K562 (cell line): ENCODE measurements at regions not wholly inside any gene's neighbourhood (a gene's known extent, or its start where the extent isn't known, plus 50 kb on each side); places are given as distances from the start of the nearest gene placed in this dataset.

ENCODE experiments used
- ATAC-seq: fragments of 200-7000 bp; cut with Tn5 transposase; 3 replicates; pipeline ENCODE4 v1.9.1; 2020; ENCODE audit warnings: moderate library complexity
- BruUV-seq: library from RNA; stranded (reverse); fragments of 400-500 nt; replicated peaks from 2 replicates; lab custom pipeline; 2021; lab: Mats Ljungman, UMichigan
- CTCF ChIA-PET: fragments of 300-600 bp; formaldehyde crosslinking; extraction: SDS; loops from one replicate; lab custom pipeline; 2021; ENCODE audit warnings: low intra/inter-chr PET ratio; lab: Yijun Ruan, JAX
- POLR2A ChIA-PET: fragments of 300-600, 350-650 bp; sonication (Branson Sonifier 250); formaldehyde crosslinking; extraction: SDS; loops from one replicate; lab custom pipeline; 2021; ENCODE audit warnings: antibody characterized with exemption, inconsistent platforms; lab: Yijun Ruan, JAX
- DNase-seq, 4 experiments: peaks; one replicate each; pipeline versions ENCODE4 v3.0.0 to v3.0.0-alpha.2; 2011 to 2018; ENCODE audit warnings: low spot score in 3 of 4, mixed read lengths in 3 of 4; ENCODE audit errors: extremely low read depth in 1 of 4
- FAIRE-seq: peaks from 2 replicates; lab custom pipeline; 2011; peaks lifted over from hg19 to GRCh38; lab: Jason Lieb, UNC
- H2AFZ ChIP-seq: 2 replicates; pipeline ENCODE4 v1.6.0; 2011; ENCODE audit warnings: low read depth, low read length, control low read depth, inconsistent platforms
- H3K27ac ChIP-seq: fragments of 200-600 bp; 3 replicates; pipeline ENCODE4 v1.8.0; 2011; ENCODE audit warnings: low read depth, mild to moderate bottlenecking, control low read depth, inconsistent platforms, low read length, moderate library complexity, mixed read lengths; ENCODE audit errors: extremely low read depth
- H3K27me3 ChIP-seq, 2 experiments: fragments of 300-600 bp in 1 of 2; 2 replicates in 1 of 2; 3 replicates in 1 of 2; pipeline versions ENCODE4 v1.6.0 to v1.8.0; 2011; ENCODE audit warnings: inconsistent platforms in 2 of 2, low read length in 2 of 2, mild to moderate bottlenecking in 1 of 2, mixed read lengths in 1 of 2, moderate library complexity in 1 of 2; ENCODE audit not compliant: control insufficient read depth in 2 of 2, insufficient read depth in 2 of 2
- H3K36me3 ChIP-seq: fragments of 300-600 bp; 3 replicates; pipeline ENCODE4 v1.8.0; 2011; ENCODE audit warnings: mild to moderate bottlenecking, low read length, inconsistent platforms; ENCODE audit not compliant: control insufficient read depth, insufficient read depth
- H3K4me1 ChIP-seq, 2 experiments: fragments of 200-600 bp in 1 of 2; replicated peaks in 1 of 2; 2 replicates in 1 of 2; 3 replicates in 1 of 2; pipeline versions ENCODE4 v1.5.1 to v1.8.0; 2011; ENCODE audit warnings: inconsistent platforms in 2 of 2, low read length in 2 of 2, mild to moderate bottlenecking in 1 of 2, mixed read lengths in 1 of 2, moderate library complexity in 1 of 2; ENCODE audit not compliant: control insufficient read depth in 2 of 2, insufficient read depth in 2 of 2
- H3K4me2 ChIP-seq: 2 replicates; pipeline ENCODE4 v1.6.1; 2011; ENCODE audit warnings: low read length, control low read depth, inconsistent platforms, mixed read lengths; ENCODE audit not compliant: insufficient read depth
- H3K4me3 ChIP-seq: fragments of 200-600 bp; sonication (generic), shearing (Covaris generic); 2 replicates; pipeline ENCODE4 v1.5.1; 2016; ENCODE audit warnings: control low read depth, inconsistent platforms
- H3K79me2 ChIP-seq: fragments of 200-600 bp; 3 replicates; pipeline ENCODE4 v1.8.0; 2011; ENCODE audit warnings: low read length, inconsistent platforms; ENCODE audit not compliant: control insufficient read depth, insufficient read depth
- H3K9ac ChIP-seq, 2 experiments: 2 replicates each; pipeline versions ENCODE4 v1.6.0 to v1.6.1; 2011; ENCODE audit warnings: low read depth in 2 of 2, low read length in 2 of 2, control low read depth in 1 of 2, inconsistent platforms in 1 of 2, mild to moderate bottlenecking in 1 of 2, mixed read lengths in 1 of 2; ENCODE audit not compliant: insufficient read depth in 1 of 2
- H3K9me1 ChIP-seq: one replicate; pipeline ENCODE4 v1.6.0; 2011; ENCODE audit warnings: inconsistent platforms, mild to moderate bottlenecking, low read length, moderate library complexity; ENCODE audit not compliant: control insufficient read depth, insufficient read depth
- H3K9me3 ChIP-seq: replicated peaks from 2 replicates; pipeline ENCODE4 v1.5.1; 2011; ENCODE audit warnings: low read depth, low read length, inconsistent platforms; ENCODE audit not compliant: control insufficient read depth, insufficient read depth
- H4K20me1 ChIP-seq: replicated peaks from 2 replicates; pipeline ENCODE4 v1.6.1; 2011; ENCODE audit warnings: low read length, inconsistent platforms, mixed read lengths; ENCODE audit not compliant: control insufficient read depth, insufficient read depth
- BRD4 ChIP-seq: fragments of 200-600 bp; sonication (generic); IDR thresholded peaks from 2 replicates; pipeline ENCODE4 v1.6.1; 2017; ENCODE audit warnings: inconsistent platforms
- ETV1 ChIP-seq: fragments of 450-650 bp; conservative IDR thresholded peaks from 2 replicates; pipeline ENCODE4 v1.6.1; 2016; ENCODE audit warnings: missing genetic modification characterization, control low read depth, low read depth, missing compliant biosample characterization
- NR2C1 ChIP-seq, 2 experiments: fragments of 450-650 bp; IDR thresholded peaks; 2 replicates each; pipeline ENCODE4 v1.6.1; 2017; ENCODE audit warnings: mild to moderate bottlenecking in 2 of 2, antibody characterized with exemption in 1 of 2, inconsistent platforms in 1 of 2, missing compliant biosample characterization in 1 of 2, missing genetic modification characterization in 1 of 2
- SREBF2 ChIP-seq: sonication (generic); formaldehyde crosslinking; IDR thresholded peaks from 2 replicates; pipeline ENCODE4 v1.4.0; 2020; ENCODE audit warnings: mild to moderate bottlenecking, missing genetic modification reagents
- ZNF133 ChIP-seq: fragments of 250-450 bp; sonication (Bioruptor Pico); IDR thresholded peaks from 2 replicates; pipeline ENCODE4 v1.4.0; 2020; ENCODE audit warnings: mild to moderate bottlenecking
- ZNF217 ChIP-seq: sonication (generic); formaldehyde crosslinking; IDR thresholded peaks from 2 replicates; pipeline ENCODE4 v1.8.0; 2022; ENCODE audit warnings: mild to moderate bottlenecking, missing genetic modification reagents
- WGBS: fragments of 100-300 bp; shearing (Covaris generic); methylation state at CpG from one replicate; pipeline ENCODE4 v1.1.6; 2016; ENCODE audit warnings: low coverage, mixed read lengths; ENCODE audit not compliant: insufficient coverage; ENCODE audit errors: missing lambda C conversion rate; 5-methylcytosine and 5-hydroxymethylcytosine counted together
- in situ Hi-C: fragments of 300-500 bp; cut with MboI; formaldehyde crosslinking; loops from 4 replicates; pipeline ENCODE4 v1.15.0; 2018; ENCODE audit warnings: inconsistent platforms, mixed read lengths
- intact Hi-C: fragments of 100-400 bp; cut with micrococcal nuclease; formaldehyde crosslinking; loops from 2 replicates; pipeline ENCODE4 v1.14.2; 2022
- TF ChIP-seq, protein P1 (sequence below): fragments of 450-650 bp; IDR thresholded peaks from 2 replicates; pipeline ENCODE4 v1.6.1; 2017; ENCODE audit warnings: mild to moderate bottlenecking, moderate library complexity
- TF ChIP-seq, protein P2 (sequence below): fragments of 450-650 bp; conservative IDR thresholded peaks from 2 replicates; pipeline ENCODE4 v1.6.1; 2016; ENCODE audit warnings: missing genetic modification characterization, low read depth, mild to moderate bottlenecking, control low read depth, missing compliant biosample characterization
- TF ChIP-seq, protein P3 (sequence below): fragments of 450-650 bp; formaldehyde crosslinking; IDR thresholded peaks from 2 replicates; pipeline ENCODE4 v1.4.0; 2022; ENCODE audit warnings: missing genetic modification characterization
- TF ChIP-seq, protein P4 (sequence below): IDR thresholded peaks from 3 replicates; pipeline ENCODE4 v1.6.1; 2011; ENCODE audit warnings: borderline replicate concordance, mild to moderate bottlenecking, moderate library complexity; ENCODE audit not compliant: insufficient read length; ENCODE audit errors: extremely low read depth
- TF ChIP-seq, protein P5 (sequence below): sonication (generic); formaldehyde crosslinking; IDR thresholded peaks from 2 replicates; pipeline ENCODE4 v1.8.1; 2023; ENCODE audit warnings: mild to moderate bottlenecking, missing genetic modification reagents, moderate library complexity

DNA sequence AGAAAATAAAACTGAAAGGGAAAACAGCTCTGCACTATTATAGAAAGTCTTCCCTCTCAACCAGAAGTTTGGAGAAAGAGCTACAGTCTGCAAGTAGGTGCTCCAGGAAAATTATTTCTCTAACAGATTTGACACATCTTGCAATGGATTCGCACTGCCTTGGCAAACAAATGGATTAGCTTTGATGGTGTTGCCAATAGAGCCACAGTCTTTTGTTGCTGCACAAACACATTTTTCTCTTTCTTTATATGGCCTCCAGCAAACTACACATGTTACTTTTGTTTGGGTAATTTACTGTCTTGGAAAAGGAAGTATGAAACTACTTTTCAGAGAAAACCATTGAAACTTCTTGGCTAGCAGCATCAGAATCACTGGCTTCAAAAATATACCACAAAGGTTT, 523.1 kb downstream of the EFNA5 start:
- no peak overlapping the region for H3K4me2 ChIP-seq
- intact Hi-C loops, result no loop called here
- no peaks in the 10 kb centered on the region for H4K20me1 ChIP-seq
- H3K27ac ChIP-seq, result no peak overlapping the region
- H3K36me3 ChIP-seq, result no peaks in the 10 kb centered on the region
- H3K4me1 ChIP-seq, result no peaks in the 10 kb centered on the region
- 5% methylated on average over 1 of the region's 1 CpG for WGBS
- in situ Hi-C loops, result no loop called here
- ATAC-seq (no peak), DNase-seq (no peak), FAIRE-seq (no peak)
- H3K4me3 ChIP-seq, result no peak overlapping the region
- H3K9me1 ChIP-seq, result no peaks in the 10 kb centered on the region
- ChIA-PET CTCF (no interaction called here), POLR2A (no interaction called here)
- no peaks in the 10 kb centered on the region for H3K79me2 ChIP-seq
- H3K9ac ChIP-seq, result no peak overlapping the region
- no peaks in the 10 kb centered on the region for H3K9me3 ChIP-seq
- BruUV-seq, result no TSS peak
- no peak overlapping the region for H2AFZ ChIP-seq
- no peaks in the 10 kb centered on the region for H3K27me3 ChIP-seq
- TF ChIP-seq SREBF2 (CRISPR knock-in tag), result no peak
- TF ChIP-seq BRD4, result no peak
- TF ChIP-seq, protein P1, sequence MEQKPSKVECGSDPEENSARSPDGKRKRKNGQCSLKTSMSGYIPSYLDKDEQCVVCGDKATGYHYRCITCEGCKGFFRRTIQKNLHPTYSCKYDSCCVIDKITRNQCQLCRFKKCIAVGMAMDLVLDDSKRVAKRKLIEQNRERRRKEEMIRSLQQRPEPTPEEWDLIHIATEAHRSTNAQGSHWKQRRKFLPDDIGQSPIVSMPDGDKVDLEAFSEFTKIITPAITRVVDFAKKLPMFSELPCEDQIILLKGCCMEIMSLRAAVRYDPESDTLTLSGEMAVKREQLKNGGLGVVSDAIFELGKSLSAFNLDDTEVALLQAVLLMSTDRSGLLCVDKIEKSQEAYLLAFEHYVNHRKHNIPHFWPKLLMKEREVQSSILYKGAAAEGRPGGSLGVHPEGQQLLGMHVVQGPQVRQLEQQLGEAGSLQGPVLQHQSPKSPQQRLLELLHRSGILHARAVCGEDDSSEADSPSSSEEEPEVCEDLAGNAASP, result no peak
- TF ChIP-seq, protein P2, sequence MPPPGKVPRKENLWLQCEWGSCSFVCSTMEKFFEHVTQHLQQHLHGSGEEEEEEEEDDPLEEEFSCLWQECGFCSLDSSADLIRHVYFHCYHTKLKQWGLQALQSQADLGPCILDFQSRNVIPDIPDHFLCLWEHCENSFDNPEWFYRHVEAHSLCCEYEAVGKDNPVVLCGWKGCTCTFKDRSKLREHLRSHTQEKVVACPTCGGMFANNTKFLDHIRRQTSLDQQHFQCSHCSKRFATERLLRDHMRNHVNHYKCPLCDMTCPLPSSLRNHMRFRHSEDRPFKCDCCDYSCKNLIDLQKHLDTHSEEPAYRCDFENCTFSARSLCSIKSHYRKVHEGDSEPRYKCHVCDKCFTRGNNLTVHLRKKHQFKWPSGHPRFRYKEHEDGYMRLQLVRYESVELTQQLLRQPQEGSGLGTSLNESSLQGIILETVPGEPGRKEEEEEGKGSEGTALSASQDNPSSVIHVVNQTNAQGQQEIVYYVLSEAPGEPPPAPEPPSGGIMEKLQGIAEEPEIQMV (tag), result no peak
- no peak for TF ChIP-seq ETV1
- no peak for TF ChIP-seq ZNF217 (CRISPR knock-in tag)
- TF ChIP-seq ZNF133 (CRISPR knock-in tag), result no peak
- TF ChIP-seq, protein P3, sequence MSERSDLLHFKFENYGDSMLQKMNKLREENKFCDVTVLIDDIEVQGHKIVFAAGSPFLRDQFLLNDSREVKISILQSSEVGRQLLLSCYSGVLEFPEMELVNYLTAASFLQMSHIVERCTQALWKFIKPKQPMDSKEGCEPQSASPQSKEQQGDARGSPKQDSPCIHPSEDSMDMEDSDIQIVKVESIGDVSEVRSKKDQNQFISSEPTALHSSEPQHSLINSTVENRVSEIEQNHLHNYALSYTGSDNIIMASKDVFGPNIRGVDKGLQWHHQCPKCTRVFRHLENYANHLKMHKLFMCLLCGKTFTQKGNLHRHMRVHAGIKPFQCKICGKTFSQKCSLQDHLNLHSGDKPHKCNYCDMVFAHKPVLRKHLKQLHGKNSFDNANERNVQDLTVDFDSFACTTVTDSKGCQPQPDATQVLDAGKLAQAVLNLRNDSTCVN, result no peak
- TF ChIP-seq, protein P4, sequence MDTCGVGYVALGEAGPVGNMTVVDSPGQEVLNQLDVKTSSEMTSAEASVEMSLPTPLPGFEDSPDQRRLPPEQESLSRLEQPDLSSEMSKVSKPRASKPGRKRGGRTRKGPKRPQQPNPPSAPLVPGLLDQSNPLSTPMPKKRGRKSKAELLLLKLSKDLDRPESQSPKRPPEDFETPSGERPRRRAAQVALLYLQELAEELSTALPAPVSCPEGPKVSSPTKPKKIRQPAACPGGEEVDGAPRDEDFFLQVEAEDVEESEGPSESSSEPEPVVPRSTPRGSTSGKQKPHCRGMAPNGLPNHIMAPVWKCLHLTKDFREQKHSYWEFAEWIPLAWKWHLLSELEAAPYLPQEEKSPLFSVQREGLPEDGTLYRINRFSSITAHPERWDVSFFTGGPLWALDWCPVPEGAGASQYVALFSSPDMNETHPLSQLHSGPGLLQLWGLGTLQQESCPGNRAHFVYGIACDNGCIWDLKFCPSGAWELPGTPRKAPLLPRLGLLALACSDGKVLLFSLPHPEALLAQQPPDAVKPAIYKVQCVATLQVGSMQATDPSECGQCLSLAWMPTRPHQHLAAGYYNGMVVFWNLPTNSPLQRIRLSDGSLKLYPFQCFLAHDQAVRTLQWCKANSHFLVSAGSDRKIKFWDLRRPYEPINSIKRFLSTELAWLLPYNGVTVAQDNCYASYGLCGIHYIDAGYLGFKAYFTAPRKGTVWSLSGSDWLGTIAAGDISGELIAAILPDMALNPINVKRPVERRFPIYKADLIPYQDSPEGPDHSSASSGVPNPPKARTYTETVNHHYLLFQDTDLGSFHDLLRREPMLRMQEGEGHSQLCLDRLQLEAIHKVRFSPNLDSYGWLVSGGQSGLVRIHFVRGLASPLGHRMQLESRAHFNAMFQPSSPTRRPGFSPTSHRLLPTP, result no peak
- no peak for TF ChIP-seq NR2C1 (IDR thresholded peaks at IDR 0.05)
- TF ChIP-seq NR2C1 (tag; IDR thresholded peaks at IDR 0.05), result no peak
- TF ChIP-seq, protein P5, sequence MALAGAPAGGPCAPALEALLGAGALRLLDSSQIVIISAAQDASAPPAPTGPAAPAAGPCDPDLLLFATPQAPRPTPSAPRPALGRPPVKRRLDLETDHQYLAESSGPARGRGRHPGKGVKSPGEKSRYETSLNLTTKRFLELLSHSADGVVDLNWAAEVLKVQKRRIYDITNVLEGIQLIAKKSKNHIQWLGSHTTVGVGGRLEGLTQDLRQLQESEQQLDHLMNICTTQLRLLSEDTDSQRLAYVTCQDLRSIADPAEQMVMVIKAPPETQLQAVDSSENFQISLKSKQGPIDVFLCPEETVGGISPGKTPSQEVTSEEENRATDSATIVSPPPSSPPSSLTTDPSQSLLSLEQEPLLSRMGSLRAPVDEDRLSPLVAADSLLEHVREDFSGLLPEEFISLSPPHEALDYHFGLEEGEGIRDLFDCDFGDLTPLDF (CRISPR knock-in tag), result no peak
